ENCODE measurements at regions not wholly inside any gene's neighbourhood (a gene's known extent, or its start where the extent isn't known, plus 50 kb on each side); places are given as distances from the start of the nearest gene placed in this dataset.

- TF ChIP-seq, protein P1, sequence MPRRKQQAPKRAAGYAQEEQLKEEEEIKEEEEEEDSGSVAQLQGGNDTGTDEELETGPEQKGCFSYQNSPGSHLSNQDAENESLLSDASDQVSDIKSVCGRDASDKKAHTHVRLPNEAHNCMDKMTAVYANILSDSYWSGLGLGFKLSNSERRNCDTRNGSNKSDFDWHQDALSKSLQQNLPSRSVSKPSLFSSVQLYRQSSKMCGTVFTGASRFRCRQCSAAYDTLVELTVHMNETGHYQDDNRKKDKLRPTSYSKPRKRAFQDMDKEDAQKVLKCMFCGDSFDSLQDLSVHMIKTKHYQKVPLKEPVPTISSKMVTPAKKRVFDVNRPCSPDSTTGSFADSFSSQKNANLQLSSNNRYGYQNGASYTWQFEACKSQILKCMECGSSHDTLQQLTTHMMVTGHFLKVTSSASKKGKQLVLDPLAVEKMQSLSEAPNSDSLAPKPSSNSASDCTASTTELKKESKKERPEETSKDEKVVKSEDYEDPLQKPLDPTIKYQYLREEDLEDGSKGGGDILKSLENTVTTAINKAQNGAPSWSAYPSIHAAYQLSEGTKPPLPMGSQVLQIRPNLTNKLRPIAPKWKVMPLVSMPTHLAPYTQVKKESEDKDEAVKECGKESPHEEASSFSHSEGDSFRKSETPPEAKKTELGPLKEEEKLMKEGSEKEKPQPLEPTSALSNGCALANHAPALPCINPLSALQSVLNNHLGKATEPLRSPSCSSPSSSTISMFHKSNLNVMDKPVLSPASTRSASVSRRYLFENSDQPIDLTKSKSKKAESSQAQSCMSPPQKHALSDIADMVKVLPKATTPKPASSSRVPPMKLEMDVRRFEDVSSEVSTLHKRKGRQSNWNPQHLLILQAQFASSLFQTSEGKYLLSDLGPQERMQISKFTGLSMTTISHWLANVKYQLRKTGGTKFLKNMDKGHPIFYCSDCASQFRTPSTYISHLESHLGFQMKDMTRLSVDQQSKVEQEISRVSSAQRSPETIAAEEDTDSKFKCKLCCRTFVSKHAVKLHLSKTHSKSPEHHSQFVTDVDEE (CRISPR knock-in tag; IDR thresholded peaks at IDR 0.05) = no peak
- no peak for TF ChIP-seq ZNF8 (CRISPR knock-in tag; IDR thresholded peaks at IDR 0.05)
- TF ChIP-seq, protein P2, sequence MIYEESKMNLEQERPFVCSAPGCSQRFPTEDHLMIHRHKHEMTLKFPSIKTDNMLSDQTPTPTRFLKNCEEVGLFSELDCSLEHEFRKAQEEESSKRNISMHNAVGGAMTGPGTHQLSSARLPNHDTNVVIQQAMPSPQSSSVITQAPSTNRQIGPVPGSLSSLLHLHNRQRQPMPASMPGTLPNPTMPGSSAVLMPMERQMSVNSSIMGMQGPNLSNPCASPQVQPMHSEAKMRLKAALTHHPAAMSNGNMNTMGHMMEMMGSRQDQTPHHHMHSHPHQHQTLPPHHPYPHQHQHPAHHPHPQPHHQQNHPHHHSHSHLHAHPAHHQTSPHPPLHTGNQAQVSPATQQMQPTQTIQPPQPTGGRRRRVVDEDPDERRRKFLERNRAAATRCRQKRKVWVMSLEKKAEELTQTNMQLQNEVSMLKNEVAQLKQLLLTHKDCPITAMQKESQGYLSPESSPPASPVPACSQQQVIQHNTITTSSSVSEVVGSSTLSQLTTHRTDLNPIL (CRISPR knock-in tag; IDR thresholded peaks at IDR 0.05; ENCODE audit: low read depth) = no peak
- TF ChIP-seq PPARA (CRISPR knock-in tag; IDR thresholded peaks at IDR 0.05; ENCODE audit: borderline replicate concordance) = no peak
- no peak for TF ChIP-seq ESRRG (CRISPR knock-in tag; IDR thresholded peaks at IDR 0.05)
- no peak for TF ChIP-seq ZFP3 (CRISPR knock-in tag; IDR thresholded peaks at IDR 0.05)
- TF ChIP-seq OSR1 (CRISPR knock-in tag; IDR thresholded peaks at IDR 0.05) = no peak
- TF ChIP-seq TOX (CRISPR knock-in tag; IDR thresholded peaks at IDR 0.05; ENCODE audit: borderline replicate concordance) = no peak
- TF ChIP-seq ZNF565 (CRISPR knock-in tag; conservative IDR thresholded peaks at IDR 0.05; ENCODE audit: low read depth) = no peak
- TF ChIP-seq, protein P3, sequence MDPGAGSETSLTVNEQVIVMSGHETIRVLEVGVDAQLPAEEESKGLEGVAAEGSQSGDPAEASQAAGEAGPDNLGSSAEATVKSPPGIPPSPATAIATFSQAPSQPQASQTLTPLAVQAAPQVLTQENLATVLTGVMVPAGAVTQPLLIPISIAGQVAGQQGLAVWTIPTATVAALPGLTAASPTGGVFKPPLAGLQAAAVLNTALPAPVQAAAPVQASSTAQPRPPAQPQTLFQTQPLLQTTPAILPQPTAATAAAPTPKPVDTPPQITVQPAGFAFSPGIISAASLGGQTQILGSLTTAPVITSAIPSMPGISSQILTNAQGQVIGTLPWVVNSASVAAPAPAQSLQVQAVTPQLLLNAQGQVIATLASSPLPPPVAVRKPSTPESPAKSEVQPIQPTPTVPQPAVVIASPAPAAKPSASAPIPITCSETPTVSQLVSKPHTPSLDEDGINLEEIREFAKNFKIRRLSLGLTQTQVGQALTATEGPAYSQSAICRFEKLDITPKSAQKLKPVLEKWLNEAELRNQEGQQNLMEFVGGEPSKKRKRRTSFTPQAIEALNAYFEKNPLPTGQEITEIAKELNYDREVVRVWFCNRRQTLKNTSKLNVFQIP (CRISPR knock-in tag; IDR thresholded peaks at IDR 0.05; ENCODE audit: borderline replicate concordance, low read depth) = no peak
- no peak for TF ChIP-seq ISL1 (CRISPR knock-in tag; IDR thresholded peaks at IDR 0.05)
- no peak for TF ChIP-seq ZC3H10 (CRISPR knock-in tag; IDR thresholded peaks at IDR 0.05)
- TF ChIP-seq GLIS3 (CRISPR knock-in tag; IDR thresholded peaks at IDR 0.05) = no peak
Measured at GRCh38 chr5:68395302-68395701, 179.7 kb downstream of the PIK3R1 start.

GRCh38 chr5:68395926-68396511 is 180.5 kb downstream of the PIK3R1 start:
- ATAC-seq = no peak
- TF ChIP-seq GLIS3 (CRISPR knock-in tag; IDR thresholded peaks at IDR 0.05) = no peak
- TF ChIP-seq OSR1 (CRISPR knock-in tag; IDR thresholded peaks at IDR 0.05) = no peak
- TF ChIP-seq PATZ1 (CRISPR knock-in tag; IDR thresholded peaks at IDR 0.05; ENCODE audit: borderline replicate concordance) = no peak
- TF ChIP-seq, protein P4, sequence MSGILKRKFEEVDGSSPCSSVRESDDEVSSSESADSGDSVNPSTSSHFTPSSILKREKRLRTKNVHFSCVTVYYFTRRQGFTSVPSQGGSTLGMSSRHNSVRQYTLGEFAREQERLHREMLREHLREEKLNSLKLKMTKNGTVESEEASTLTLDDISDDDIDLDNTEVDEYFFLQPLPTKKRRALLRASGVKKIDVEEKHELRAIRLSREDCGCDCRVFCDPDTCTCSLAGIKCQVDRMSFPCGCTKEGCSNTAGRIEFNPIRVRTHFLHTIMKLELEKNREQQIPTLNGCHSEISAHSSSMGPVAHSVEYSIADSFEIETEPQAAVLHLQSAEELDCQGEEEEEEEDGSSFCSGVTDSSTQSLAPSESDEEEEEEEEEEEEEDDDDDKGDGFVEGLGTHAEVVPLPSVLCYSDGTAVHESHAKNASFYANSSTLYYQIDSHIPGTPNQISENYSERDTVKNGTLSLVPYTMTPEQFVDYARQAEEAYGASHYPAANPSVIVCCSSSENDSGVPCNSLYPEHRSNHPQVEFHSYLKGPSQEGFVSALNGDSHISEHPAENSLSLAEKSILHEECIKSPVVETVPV (CRISPR knock-in tag; IDR thresholded peaks at IDR 0.05) = no peak
- TF ChIP-seq TCF4 (CRISPR knock-in tag; IDR thresholded peaks at IDR 0.05; ENCODE audit: borderline replicate concordance) = no peak
- TF ChIP-seq, protein P2 (CRISPR knock-in tag; IDR thresholded peaks at IDR 0.05; ENCODE audit: low read depth) = no peak

More at GRCh38 chr5:68395302-68395701, 179.7 kb downstream of the PIK3R1 start:
- ATAC-seq = no peak

GRCh38 chr5:68396722-68397121 is 181.2 kb downstream of the PIK3R1 start:
- ATAC-seq = no peak
- no peak for TF ChIP-seq ESRRG (CRISPR knock-in tag; IDR thresholded peaks at IDR 0.05)
- TF ChIP-seq, protein P2 (CRISPR knock-in tag; IDR thresholded peaks at IDR 0.05; ENCODE audit: low read depth) = no peak
- TF ChIP-seq ZNF70 (CRISPR knock-in tag; IDR thresholded peaks at IDR 0.05) = no peak
- TF ChIP-seq OSR1 (CRISPR knock-in tag; IDR thresholded peaks at IDR 0.05) = no peak
- TF ChIP-seq, protein P3 (CRISPR knock-in tag; IDR thresholded peaks at IDR 0.05; ENCODE audit: borderline replicate concordance, low read depth) = no peak
- TF ChIP-seq ZFP30 (CRISPR knock-in tag; IDR thresholded peaks at IDR 0.05) = no peak
- TF ChIP-seq TOX (CRISPR knock-in tag; IDR thresholded peaks at IDR 0.05; ENCODE audit: borderline replicate concordance) = no peak
- TF ChIP-seq TCF4 (CRISPR knock-in tag; IDR thresholded peaks at IDR 0.05; ENCODE audit: borderline replicate concordance) = no peak
- no peak for TF ChIP-seq CSDC2 (CRISPR knock-in tag; IDR thresholded peaks at IDR 0.05)
- no peak for TF ChIP-seq GLIS3 (CRISPR knock-in tag; IDR thresholded peaks at IDR 0.05)
- no peak for TF ChIP-seq RARB (CRISPR knock-in tag; IDR thresholded peaks at IDR 0.05)
- no peak for TF ChIP-seq PATZ1 (CRISPR knock-in tag; IDR thresholded peaks at IDR 0.05; ENCODE audit: borderline replicate concordance)
- no peak for TF ChIP-seq ISL1 (CRISPR knock-in tag; IDR thresholded peaks at IDR 0.05)
- no peak for TF ChIP-seq ZNF565 (CRISPR knock-in tag; conservative IDR thresholded peaks at IDR 0.05; ENCODE audit: low read depth)

All from SK-N-SH treated with all-trans-retinoic acid at 6 μM for 48 hours (cell line).